Tibial artery (tissue), 4 donors: ENCODE measurements at regions not wholly inside any gene's neighbourhood (a gene's known extent, or its start where the extent isn't known, plus 50 kb on each side); places are given as distances from the start of the nearest gene placed in this dataset.

ENCODE experiments used
- DNase-seq, 2 donors: peaks; one replicate each; pipeline ENCODE4 v3.0.0-alpha.2; 2019
- H3K27ac ChIP-seq, 2 donors: fragments of 200-600 bp; sonication (generic) in 1 of 2; 1 replicate in 1 of 2; 2 replicates in 1 of 2; pipeline ENCODE4 v1.5.1; 2018 to 2019; ENCODE audit warnings: mild to moderate bottlenecking in 1 of 2
- H3K27me3 ChIP-seq, 2 donors: fragments of 200-600 bp; sonication (generic) in 1 of 2; one replicate each; pipeline versions ENCODE4 v1.5.1 to v1.6.0; 2016 to 2019
- H3K36me3 ChIP-seq, 3 donors: fragments of 200-600 bp; sonication (generic) in 2 of 3; one replicate each; pipeline ENCODE4 v1.5.1; 2016 to 2019; ENCODE audit warnings: mild to moderate bottlenecking in 2 of 3
- H3K4me1 ChIP-seq, 4 donors: fragments of 200-600 bp; sonication (generic) in 2 of 4; 1 replicate in 3 of 4; 2 replicates in 1 of 4; pipeline ENCODE4 v1.5.1; 2016 to 2019
- H3K4me3 ChIP-seq, 2 donors: fragments of 200-600 bp; sonication (generic) in 1 of 2; 1 replicate in 1 of 2; 2 replicates in 1 of 2; pipeline ENCODE4 v1.5.1; 2018 to 2019; ENCODE audit warnings: mild to moderate bottlenecking in 2 of 2
- H3K9me3 ChIP-seq, 3 donors: fragments of 200-600 bp; sonication (generic) in 1 of 3; one replicate each; pipeline ENCODE4 v1.5.1; 2016 to 2019
- intact Hi-C: fragments of 100-400 bp; cut with DNase I; formaldehyde crosslinking; loops from one replicate; pipeline ENCODE4 v1.15.0; 2023; ENCODE audit warnings: low total_unique reads
- TF ChIP-seq, protein P1 (sequence below), 2 experiments: fragments of 200-600 bp in 1 of 2; fragments of 450-650 bp in 1 of 2; IDR thresholded peaks; one replicate each; pipeline ENCODE4 v1.5.1; 2017 to 2019; ENCODE audit warnings: antibody characterized with exemption in 2 of 2, mild to moderate bottlenecking in 1 of 2, moderate library complexity in 1 of 2

DNA sequence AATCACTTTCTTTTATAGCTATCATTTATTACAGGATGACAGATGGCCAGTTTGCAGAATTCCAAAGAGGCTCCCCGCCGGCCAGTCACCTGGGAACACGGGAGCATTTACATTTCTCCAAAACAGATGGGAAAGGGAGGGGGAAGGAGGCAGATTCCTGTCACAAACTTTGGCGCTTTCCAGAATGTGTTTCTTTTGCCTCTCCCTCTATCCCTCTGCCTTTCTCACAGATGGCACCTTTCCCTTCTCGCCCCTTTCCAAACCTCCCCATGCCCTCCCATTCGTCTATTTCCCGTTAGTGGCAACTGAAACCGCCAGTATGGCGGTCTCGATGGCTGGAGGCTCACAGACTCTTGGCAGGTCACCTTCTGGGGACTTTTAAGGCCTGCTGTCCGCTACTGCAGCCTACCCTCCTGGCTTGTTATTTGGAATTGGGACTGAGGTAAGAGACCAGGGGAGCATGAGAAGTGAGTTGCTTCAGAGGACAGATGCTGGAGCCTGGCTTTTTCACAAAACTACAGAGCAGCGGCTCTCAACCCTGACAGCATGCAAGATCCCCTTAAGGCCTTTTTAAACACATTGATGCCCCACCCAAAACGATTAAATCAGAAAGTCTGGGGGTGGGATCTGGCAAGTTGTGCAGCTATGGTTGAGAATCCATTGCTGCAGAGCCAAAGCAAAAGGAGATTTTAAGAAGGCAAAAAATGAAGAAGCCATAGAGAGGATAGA lies 161.5 kb upstream of the VASH1 start:
- TF ChIP-seq, protein P1, sequence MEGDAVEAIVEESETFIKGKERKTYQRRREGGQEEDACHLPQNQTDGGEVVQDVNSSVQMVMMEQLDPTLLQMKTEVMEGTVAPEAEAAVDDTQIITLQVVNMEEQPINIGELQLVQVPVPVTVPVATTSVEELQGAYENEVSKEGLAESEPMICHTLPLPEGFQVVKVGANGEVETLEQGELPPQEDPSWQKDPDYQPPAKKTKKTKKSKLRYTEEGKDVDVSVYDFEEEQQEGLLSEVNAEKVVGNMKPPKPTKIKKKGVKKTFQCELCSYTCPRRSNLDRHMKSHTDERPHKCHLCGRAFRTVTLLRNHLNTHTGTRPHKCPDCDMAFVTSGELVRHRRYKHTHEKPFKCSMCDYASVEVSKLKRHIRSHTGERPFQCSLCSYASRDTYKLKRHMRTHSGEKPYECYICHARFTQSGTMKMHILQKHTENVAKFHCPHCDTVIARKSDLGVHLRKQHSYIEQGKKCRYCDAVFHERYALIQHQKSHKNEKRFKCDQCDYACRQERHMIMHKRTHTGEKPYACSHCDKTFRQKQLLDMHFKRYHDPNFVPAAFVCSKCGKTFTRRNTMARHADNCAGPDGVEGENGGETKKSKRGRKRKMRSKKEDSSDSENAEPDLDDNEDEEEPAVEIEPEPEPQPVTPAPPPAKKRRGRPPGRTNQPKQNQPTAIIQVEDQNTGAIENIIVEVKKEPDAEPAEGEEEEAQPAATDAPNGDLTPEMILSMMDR (IDR thresholded peaks at IDR 0.05) = no peak
- no peak overlapping the region for H3K27ac ChIP-seq
- H3K9me3 ChIP-seq = no peaks in the 10 kb centered on the region
- H3K36me3 ChIP-seq = no peaks in the 10 kb centered on the region
- H3K4me3 ChIP-seq = no peak overlapping the region
- no peaks in the 10 kb centered on the region for H3K4me1 ChIP-seq
- no peak for DNase-seq
- intact Hi-C loops = no loop called here
- H3K27me3 ChIP-seq = peaks cover 0 to 6% of the 10 kb centered on the region in 2 donors

DNA sequence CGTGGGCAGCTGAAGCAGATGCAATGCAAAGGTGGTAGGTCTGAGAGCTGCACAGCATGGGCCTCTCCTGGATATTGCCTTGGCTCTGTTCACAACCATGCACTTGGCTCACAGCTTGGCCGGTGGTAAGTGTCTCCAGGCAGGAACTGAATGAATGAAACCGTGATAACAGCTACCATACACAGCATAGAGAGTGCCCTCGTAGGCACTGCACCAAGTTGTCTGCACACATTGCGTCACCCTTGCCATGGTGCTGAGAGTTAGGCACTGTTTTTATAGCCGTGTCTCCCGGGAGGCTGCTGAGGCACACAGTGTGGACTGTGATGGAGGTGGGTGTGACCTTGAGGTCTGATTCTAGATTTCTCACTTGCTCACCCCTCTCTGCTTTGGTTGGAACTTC lies 157.6 kb upstream of the VASH1 start:
- no peak overlapping the region for H3K27ac ChIP-seq
- TF ChIP-seq, protein P1 (IDR thresholded peaks at IDR 0.05) = no peak
- DNase-seq = no peak
- H3K27me3 ChIP-seq = peaks cover 0 to 12% of the 10 kb centered on the region in 2 donors
- H3K9me3 ChIP-seq = no peaks in the 10 kb centered on the region
- no peaks in the 10 kb centered on the region for H3K36me3 ChIP-seq
- H3K4me1 ChIP-seq = no peaks in the 10 kb centered on the region
- intact Hi-C loops = no loop called here
- H3K4me3 ChIP-seq = no peak overlapping the region

DNA sequence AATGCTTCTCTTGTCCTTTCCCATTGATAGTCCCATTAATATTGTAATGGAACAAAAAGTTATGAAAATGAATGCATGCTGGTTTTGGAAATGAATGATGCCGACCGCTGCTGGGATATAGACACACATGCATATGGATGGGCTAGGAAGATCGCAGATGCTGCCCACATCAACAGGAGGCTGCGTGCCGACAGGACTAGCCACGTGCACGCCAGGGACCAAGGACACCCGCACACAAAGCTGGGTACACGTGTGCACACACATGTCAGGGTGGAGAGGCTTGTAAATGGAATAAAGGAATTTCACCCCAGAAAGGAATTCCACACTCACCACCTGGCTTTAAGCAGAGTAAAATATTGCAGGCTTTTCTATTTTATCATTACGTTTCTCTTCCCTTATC lies 153.8 kb upstream of the VASH1 start:
- Histone ChIP-seq H3K4me1 (no peaks in the 10 kb centered on the region), H3K36me3 (no peaks in the 10 kb centered on the region), H3K27me3 (peaks cover 0 to 21% of the 10 kb centered on the region in 2 donors), H3K27ac (no peak overlapping the region), H3K4me3 (no peak overlapping the region), H3K9me3 (no peaks in the 10 kb centered on the region)
- no peak for DNase-seq
- TF ChIP-seq, protein P1 (IDR thresholded peaks at IDR 0.05) = no peak
- intact Hi-C loops = no loop called here

DNA sequence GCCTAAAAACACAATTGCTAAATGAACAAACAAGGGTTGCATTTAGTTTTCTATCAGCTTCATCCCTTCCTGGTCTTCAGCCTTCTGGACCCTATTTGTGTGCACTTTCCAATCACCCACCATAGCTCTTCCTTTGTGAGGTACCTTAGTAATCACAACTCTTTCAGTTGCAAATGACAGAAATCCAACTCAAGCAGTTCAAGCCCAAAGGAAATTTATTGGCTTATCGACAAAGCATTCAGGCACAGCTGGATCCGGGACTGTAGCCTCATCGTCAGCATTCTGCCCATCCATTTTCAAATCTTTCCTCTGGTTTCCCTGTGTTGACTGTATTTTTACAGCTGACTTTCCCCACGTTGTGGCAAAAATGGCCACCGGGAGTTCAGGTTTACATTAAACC lies 148.6 kb upstream of the VASH1 start:
- Histone ChIP-seq H3K4me3 (no peak overlapping the region), H3K9me3 (peaks cover 3 to 19% (median 13%) of the 10 kb centered on the region in 3 donors), H3K4me1 (no peaks in the 10 kb centered on the region), H3K27me3 (peaks cover 0 to 8% of the 10 kb centered on the region in 2 donors), H3K36me3 (no peaks in the 10 kb centered on the region), H3K27ac (no peak overlapping the region)
- TF ChIP-seq, protein P1 (IDR thresholded peaks at IDR 0.05) = no peak
- DNase-seq = no peak
- intact Hi-C loops = no loop called here

DNA sequence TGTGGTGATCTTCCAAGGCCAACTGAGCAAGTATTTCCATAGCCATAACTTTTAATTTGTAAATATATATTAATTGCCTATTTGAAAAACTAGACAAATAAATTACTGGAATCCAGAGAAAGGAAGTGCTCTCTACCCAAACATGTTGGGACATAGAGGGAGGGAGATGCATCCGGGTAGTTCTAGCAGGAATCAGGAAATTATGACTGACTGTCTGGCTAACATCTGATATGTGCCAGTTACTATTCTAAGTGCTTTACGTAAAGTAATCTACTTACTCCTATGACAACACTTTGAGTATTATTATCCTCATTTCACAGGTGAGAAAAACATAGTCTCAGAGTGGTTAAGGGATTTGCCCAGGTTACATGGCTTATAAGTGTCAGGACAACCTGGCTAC lies 147.7 kb upstream of the VASH1 start:
- H3K36me3 ChIP-seq = no peaks in the 10 kb centered on the region
- TF ChIP-seq, protein P1 (IDR thresholded peaks at IDR 0.05) = no peak
- no peaks in the 10 kb centered on the region for H3K4me1 ChIP-seq
- no peak overlapping the region for H3K27ac ChIP-seq
- H3K27me3 ChIP-seq = peaks cover 0 to 8% of the 10 kb centered on the region in 2 donors
- intact Hi-C loops = no loop called here
- DNase-seq = no peak
- H3K4me3 ChIP-seq = no peak overlapping the region
- peaks cover 8 to 26% (median 16%) of the 10 kb centered on the region in 3 donors for H3K9me3 ChIP-seq
